ENCODE measurements at regions not wholly inside any gene's neighbourhood (a gene's known extent, or its start where the extent isn't known, plus 50 kb on each side); places are given as distances from the start of the nearest gene placed in this dataset.

DNA sequence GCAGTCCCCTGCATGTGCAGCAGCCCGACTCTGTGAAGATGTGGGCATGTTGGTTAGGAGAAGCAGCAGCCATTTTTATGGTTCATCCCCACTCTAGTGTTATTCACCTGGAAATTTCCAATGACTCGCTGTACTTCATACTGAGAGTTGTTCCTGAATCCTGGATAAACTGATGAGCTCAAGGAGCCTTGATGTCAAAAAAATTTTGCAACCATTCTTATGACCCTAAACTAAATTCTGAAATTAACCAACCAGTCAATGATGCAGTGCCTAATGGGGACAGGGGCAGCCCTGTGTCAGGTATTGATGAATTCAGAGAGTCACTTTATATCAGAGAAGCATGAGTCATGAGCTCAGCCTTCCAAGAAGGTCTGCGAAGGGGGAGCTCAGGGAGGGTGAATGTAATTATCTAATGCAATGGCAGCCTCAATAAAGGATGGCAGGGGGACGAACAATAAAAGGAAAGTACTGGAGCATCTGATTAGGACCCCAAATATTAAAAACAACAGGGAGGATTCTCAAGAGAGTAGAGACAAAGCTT lies 108.4 kb upstream of the VEPH1 start:
- WGBS (ENCODE audit: extremely low coverage, insufficient read length, low lambda C conversion rate) = no CpG with 5 or more reads among the region's 4 CpGs
- TF ChIP-seq, protein P1, sequence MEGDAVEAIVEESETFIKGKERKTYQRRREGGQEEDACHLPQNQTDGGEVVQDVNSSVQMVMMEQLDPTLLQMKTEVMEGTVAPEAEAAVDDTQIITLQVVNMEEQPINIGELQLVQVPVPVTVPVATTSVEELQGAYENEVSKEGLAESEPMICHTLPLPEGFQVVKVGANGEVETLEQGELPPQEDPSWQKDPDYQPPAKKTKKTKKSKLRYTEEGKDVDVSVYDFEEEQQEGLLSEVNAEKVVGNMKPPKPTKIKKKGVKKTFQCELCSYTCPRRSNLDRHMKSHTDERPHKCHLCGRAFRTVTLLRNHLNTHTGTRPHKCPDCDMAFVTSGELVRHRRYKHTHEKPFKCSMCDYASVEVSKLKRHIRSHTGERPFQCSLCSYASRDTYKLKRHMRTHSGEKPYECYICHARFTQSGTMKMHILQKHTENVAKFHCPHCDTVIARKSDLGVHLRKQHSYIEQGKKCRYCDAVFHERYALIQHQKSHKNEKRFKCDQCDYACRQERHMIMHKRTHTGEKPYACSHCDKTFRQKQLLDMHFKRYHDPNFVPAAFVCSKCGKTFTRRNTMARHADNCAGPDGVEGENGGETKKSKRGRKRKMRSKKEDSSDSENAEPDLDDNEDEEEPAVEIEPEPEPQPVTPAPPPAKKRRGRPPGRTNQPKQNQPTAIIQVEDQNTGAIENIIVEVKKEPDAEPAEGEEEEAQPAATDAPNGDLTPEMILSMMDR (conservative IDR thresholded peaks at IDR 0.05) = no peak
- no peak overlapping the region for H4K5ac ChIP-seq (ENCODE audit: insufficient read length, low read depth, low read length)
- H3K4me2 ChIP-seq (ENCODE audit: insufficient read depth, insufficient read length, low read length) = no peak overlapping the region
- H2BK20ac ChIP-seq (ENCODE audit: low read depth, low read length, poor library complexity, severe bottlenecking) = no peak overlapping the region
- H2AFZ ChIP-seq (ENCODE audit: low read length) = no peak overlapping the region
- no peak overlapping the region for H3K56ac ChIP-seq (ENCODE audit: insufficient read length, low read depth, low read length)
- no peak overlapping the region for H3K4me3 Mint-ChIP-seq
- peaks cover 2% of the 10 kb centered on the region in 2 experiments for H3K4me1 Mint-ChIP-seq
- no peaks in the 10 kb centered on the region for H3K36me3 Mint-ChIP-seq (ENCODE audit: insufficient read depth in 1 of 3, low read depth in 3 of 3)
- no peak overlapping the region for H3K27ac Mint-ChIP-seq
- no peak overlapping the region for H3K23ac ChIP-seq (ENCODE audit: insufficient read length, low read depth, low read length)
- no peaks in the 10 kb centered on the region for H3K4me1 ChIP-seq (ENCODE audit: insufficient read depth, low read length)
- no peak overlapping the region for H2BK15ac ChIP-seq (ENCODE audit: low read depth, low read length)
- no peaks in the 10 kb centered on the region for H3K27me3 ChIP-seq (ENCODE audit: insufficient read depth, low read length)
- no peak overlapping the region for H3K18ac ChIP-seq (ENCODE audit: insufficient read length, low read depth, low read length)
- H3K9me3 Mint-ChIP-seq = no peaks in the 10 kb centered on the region; a peak in 1 of 5 replicates
- no peak overlapping the region for H2AK5ac ChIP-seq (ENCODE audit: insufficient read length, low read length)
- no peaks in the 10 kb centered on the region for H3K9me3 ChIP-seq (ENCODE audit: control insufficient read depth, low read depth, low read length)
- H2BK120ac ChIP-seq (ENCODE audit: low read depth, low read length, poor library complexity, severe bottlenecking) = no peak overlapping the region
- no peak overlapping the region for H2BK12ac ChIP-seq (ENCODE audit: insufficient read length, low read depth, low read length)
- H3K23me2 ChIP-seq (ENCODE audit: insufficient read length, low read depth, low read length, poor library complexity, severe bottlenecking) = no peaks in the 10 kb centered on the region
- no peaks in the 10 kb centered on the region for H3K27me3 Mint-ChIP-seq (ENCODE audit: low read depth)
- no peaks in the 10 kb centered on the region for H4K20me1 ChIP-seq (ENCODE audit: control insufficient read depth, insufficient read depth, insufficient read length)
- no peak overlapping the region for H3K27ac ChIP-seq (ENCODE audit: insufficient read length, low read depth, low read length)
- no peaks in the 10 kb centered on the region for H3K79me1 ChIP-seq (ENCODE audit: insufficient read depth, low read depth, low read length, poor library complexity, severe bottlenecking)
- H4K91ac ChIP-seq (ENCODE audit: insufficient read length, low read depth, low read length) = no peak overlapping the region
- H3K14ac ChIP-seq (ENCODE audit: insufficient read depth, low read length) = no peak overlapping the region
- no peaks in the 10 kb centered on the region for H3K79me2 ChIP-seq (ENCODE audit: insufficient read depth, low read length)
- H3T11ph ChIP-seq (ENCODE audit: low read length) = no peak overlapping the region
- H3K9ac ChIP-seq (ENCODE audit: extremely low read depth, insufficient read length, low read length) = no peak overlapping the region
- no peak overlapping the region for H3K4ac ChIP-seq (ENCODE audit: low read depth, low read length)
- no peak overlapping the region for H2BK5ac ChIP-seq (ENCODE audit: insufficient read length, low read length)
- no peak for DNase-seq
- no peak overlapping the region for H4K8ac ChIP-seq (replicated peaks; ENCODE audit: insufficient read length, low read depth, low read length)

Data from H9 (cell line).